ENCODE measurements at regions not wholly inside any gene's neighbourhood (a gene's known extent, or its start where the extent isn't known, plus 50 kb on each side); places are given as distances from the start of the nearest gene placed in this dataset.
A peak's percentile ranks its signal among the peaks of the same experiment; 100 is the strongest.

GRCh38 chr2:150735894-150736498 is 248.5 kb upstream of the RND3 start:
- CTCF ChIA-PET, result no interaction called here
- no peaks in the 10 kb centered on the region for H3K36me3 Mint-ChIP-seq (ENCODE audit: insufficient read depth, unreplicated experiment)
- H3K4me3 Mint-ChIP-seq (ENCODE audit: unreplicated experiment), result no peak overlapping the region
- no peaks in the 10 kb centered on the region for H3K27me3 ChIP-seq (replicated peaks; ENCODE audit: control insufficient read depth, insufficient read depth, low read length)
- H3K27me3 Mint-ChIP-seq (ENCODE audit: insufficient read depth, unreplicated experiment), result peaks cover 6% of the 10 kb centered on the region
- H3K4me1 Mint-ChIP-seq (ENCODE audit: low read depth, unreplicated experiment), result no peaks in the 10 kb centered on the region
- no peak overlapping the region for H3K27ac Mint-ChIP-seq (ENCODE audit: unreplicated experiment)
- DNase-seq, result no peak
- no peaks in the 10 kb centered on the region for H3K9me3 Mint-ChIP-seq (ENCODE audit: unreplicated experiment)
- POLR2A ChIA-PET, result no interaction called here
- H3K9me3 ChIP-seq, result no peaks in the 10 kb centered on the region
- intact Hi-C loops (cut with micrococcal nuclease; ENCODE audit: unreplicated experiment), result no loop called here
- no TSS peak for BruUV-seq (replicated peaks)
- H3K36me3 ChIP-seq (ENCODE audit: control insufficient read depth, insufficient read depth, low read length), result no peaks in the 10 kb centered on the region
- H3K4me1 ChIP-seq, result no peaks in the 10 kb centered on the region
- TF ChIP-seq CTCF (IDR thresholded peaks at IDR 0.05; ENCODE audit: insufficient read depth in 1 of 2, low read depth in 1 of 2, low read length in 1 of 2, severe bottlenecking in 1 of 2, unreplicated experiment in 1 of 2), result no peak
- no peak overlapping the region for H3K4me3 ChIP-seq (ENCODE audit: low read depth, low read length)

- H3K27me3 Mint-ChIP-seq (ENCODE audit: insufficient read depth, unreplicated experiment), result peaks cover 6% of the 10 kb centered on the region
- DNase-seq, result peak in 1 of 2 experiments; percentile 3
- H3K9me3 Mint-ChIP-seq (ENCODE audit: unreplicated experiment), result no peaks in the 10 kb centered on the region
- H3K4me1 Mint-ChIP-seq (ENCODE audit: low read depth, unreplicated experiment), result no peaks in the 10 kb centered on the region
- POLR2A ChIA-PET, result no interaction called here
- no TSS peak for BruUV-seq (replicated peaks)
- H3K4me3 ChIP-seq (ENCODE audit: low read depth, low read length), result no peak overlapping the region
- H3K4me1 ChIP-seq, result no peaks in the 10 kb centered on the region
- H3K27me3 ChIP-seq (replicated peaks; ENCODE audit: control insufficient read depth, insufficient read depth, low read length), result no peaks in the 10 kb centered on the region
- intact Hi-C loops (cut with micrococcal nuclease; ENCODE audit: unreplicated experiment), result no loop called here
- H3K27ac Mint-ChIP-seq (ENCODE audit: unreplicated experiment), result no peak overlapping the region
- H3K9me3 ChIP-seq, result no peaks in the 10 kb centered on the region
- TF ChIP-seq CTCF (IDR thresholded peaks at IDR 0.05; ENCODE audit: insufficient read depth in 1 of 2, low read depth in 1 of 2, low read length in 1 of 2, severe bottlenecking in 1 of 2, unreplicated experiment in 1 of 2), result no peak
- H3K4me3 Mint-ChIP-seq (ENCODE audit: unreplicated experiment), result no peak overlapping the region
- no peaks in the 10 kb centered on the region for H3K36me3 Mint-ChIP-seq (ENCODE audit: insufficient read depth, unreplicated experiment)
- H3K36me3 ChIP-seq (ENCODE audit: control insufficient read depth, insufficient read depth, low read length), result no peaks in the 10 kb centered on the region
- CTCF ChIA-PET, result no interaction called here
Observed at GRCh38 chr2:150733051-150733618, 245.7 kb upstream of the RND3 start.

GRCh38 chr2:150732491-150732890 is 245.0 kb upstream of the RND3 start:
- H3K36me3 ChIP-seq (ENCODE audit: control insufficient read depth, insufficient read depth, low read length), result no peaks in the 10 kb centered on the region
- DNase-seq, result no peak
- TF ChIP-seq CTCF (IDR thresholded peaks at IDR 0.05; ENCODE audit: insufficient read depth in 1 of 2, low read depth in 1 of 2, low read length in 1 of 2, severe bottlenecking in 1 of 2, unreplicated experiment in 1 of 2), result no peak
- no peaks in the 10 kb centered on the region for H3K9me3 ChIP-seq
- Mint-ChIP-seq H3K9me3 (ENCODE audit: unreplicated experiment) (no peaks in the 10 kb centered on the region), H3K36me3 (ENCODE audit: insufficient read depth, unreplicated experiment) (no peaks in the 10 kb centered on the region), H3K4me3 (ENCODE audit: unreplicated experiment) (no peak overlapping the region), H3K27me3 (ENCODE audit: insufficient read depth, unreplicated experiment) (peaks cover 6% of the 10 kb centered on the region), H3K4me1 (ENCODE audit: low read depth, unreplicated experiment) (no peaks in the 10 kb centered on the region), H3K27ac (ENCODE audit: unreplicated experiment) (no peak overlapping the region)
- H3K4me3 ChIP-seq (ENCODE audit: low read depth, low read length), result no peak overlapping the region
- CTCF ChIA-PET, result no interaction called here
- H3K4me1 ChIP-seq, result no peaks in the 10 kb centered on the region
- POLR2A ChIA-PET, result no interaction called here
- BruUV-seq (replicated peaks), result no TSS peak
- intact Hi-C loops (cut with micrococcal nuclease; ENCODE audit: unreplicated experiment), result no loop called here
- H3K27me3 ChIP-seq (replicated peaks; ENCODE audit: control insufficient read depth, insufficient read depth, low read length), result no peaks in the 10 kb centered on the region
